ENCODE measurements at regions not wholly inside any gene's neighbourhood (a gene's known extent, or its start where the extent isn't known, plus 50 kb on each side); places are given as distances from the start of the nearest gene placed in this dataset.

DNA sequence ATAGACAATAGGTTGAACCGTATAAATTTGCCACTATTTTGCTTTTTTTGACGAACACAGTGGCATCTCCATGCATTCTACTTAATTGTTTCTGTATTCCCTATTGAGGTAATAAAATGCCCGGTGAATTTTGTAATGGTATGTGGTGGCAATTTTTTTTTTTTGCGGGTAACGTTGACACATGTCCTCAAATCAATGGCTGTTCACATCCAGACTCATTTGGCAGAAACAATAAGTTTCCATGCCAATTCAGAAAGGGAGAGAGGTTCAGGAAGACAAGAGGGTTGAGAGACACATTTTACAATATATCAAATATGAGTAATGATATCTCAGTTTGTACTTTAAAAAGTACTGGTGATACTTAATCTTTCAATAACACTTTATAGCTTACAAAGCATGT, 463.9 kb downstream of the WDR72 start:
- Histone ChIP-seq H3K9me2 (replicated peaks; ENCODE audit: insufficient read depth, low read length) (no peaks in the 10 kb centered on the region), H3K79me2 (ENCODE audit: insufficient read depth, low read length) (no peaks in the 10 kb centered on the region), H3K4me2 (ENCODE audit: low read depth, low read length, poor library complexity, severe bottlenecking) (no peak overlapping the region), H3K9me3 (ENCODE audit: insufficient read depth, low read length) (no peaks in the 10 kb centered on the region), H3F3A (ENCODE audit: insufficient read depth) (no peaks in the 10 kb centered on the region), H3K27ac (ENCODE audit: low read depth, low read length) (no peak overlapping the region), H4K20me1 (ENCODE audit: low read depth, low read length) (no peaks in the 10 kb centered on the region), H3K36me3 (ENCODE audit: low read length) (no peaks in the 10 kb centered on the region), H3K27me3 (ENCODE audit: low read length) (0 out of 2 replicates have a peak, but pooled peaks cover 2% of the 10 kb centered on the region), H3K9ac (ENCODE audit: low read length) (no peak overlapping the region), H3K4me3 (ENCODE audit: insufficient read depth, low read length, poor library complexity, severe bottlenecking) (no peak overlapping the region), H2AFZ (ENCODE audit: low read depth, low read length, severe bottlenecking) (no peak overlapping the region)
- TF ChIP-seq, protein P1, sequence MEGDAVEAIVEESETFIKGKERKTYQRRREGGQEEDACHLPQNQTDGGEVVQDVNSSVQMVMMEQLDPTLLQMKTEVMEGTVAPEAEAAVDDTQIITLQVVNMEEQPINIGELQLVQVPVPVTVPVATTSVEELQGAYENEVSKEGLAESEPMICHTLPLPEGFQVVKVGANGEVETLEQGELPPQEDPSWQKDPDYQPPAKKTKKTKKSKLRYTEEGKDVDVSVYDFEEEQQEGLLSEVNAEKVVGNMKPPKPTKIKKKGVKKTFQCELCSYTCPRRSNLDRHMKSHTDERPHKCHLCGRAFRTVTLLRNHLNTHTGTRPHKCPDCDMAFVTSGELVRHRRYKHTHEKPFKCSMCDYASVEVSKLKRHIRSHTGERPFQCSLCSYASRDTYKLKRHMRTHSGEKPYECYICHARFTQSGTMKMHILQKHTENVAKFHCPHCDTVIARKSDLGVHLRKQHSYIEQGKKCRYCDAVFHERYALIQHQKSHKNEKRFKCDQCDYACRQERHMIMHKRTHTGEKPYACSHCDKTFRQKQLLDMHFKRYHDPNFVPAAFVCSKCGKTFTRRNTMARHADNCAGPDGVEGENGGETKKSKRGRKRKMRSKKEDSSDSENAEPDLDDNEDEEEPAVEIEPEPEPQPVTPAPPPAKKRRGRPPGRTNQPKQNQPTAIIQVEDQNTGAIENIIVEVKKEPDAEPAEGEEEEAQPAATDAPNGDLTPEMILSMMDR (IDR thresholded peaks at IDR 0.05; ENCODE audit: insufficient read depth, low read length, poor library complexity, severe bottlenecking), result no peak
- no peak for TF ChIP-seq EZH2phosphoT487 (conservative IDR thresholded peaks at IDR 0.05; ENCODE audit: low read length)

DNA sequence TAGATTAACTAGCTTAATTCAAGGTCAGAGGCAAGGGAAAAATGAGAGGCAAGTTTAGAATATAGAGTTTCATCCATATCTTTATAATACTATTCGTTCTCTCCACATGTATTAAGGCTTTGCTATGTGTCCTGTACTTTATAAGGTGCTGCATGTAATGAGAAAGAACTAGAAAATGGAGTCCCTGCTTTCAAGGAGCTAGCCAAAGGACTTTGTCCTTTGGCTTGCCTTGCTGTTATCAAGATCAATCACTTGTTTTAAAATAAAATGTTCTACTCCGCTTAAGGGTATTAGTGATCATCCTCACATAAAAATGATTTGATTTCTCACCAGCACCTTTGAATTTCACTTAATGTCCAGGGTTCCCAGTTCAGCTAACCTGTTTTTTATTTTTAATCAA, 470.9 kb downstream of the WDR72 start:
- H3K36me3 ChIP-seq (ENCODE audit: low read length), result no peaks in the 10 kb centered on the region
- H3K9me2 ChIP-seq (replicated peaks; ENCODE audit: insufficient read depth, low read length), result no peaks in the 10 kb centered on the region
- no peaks in the 10 kb centered on the region for H3K79me2 ChIP-seq (ENCODE audit: insufficient read depth, low read length)
- H3K27me3 ChIP-seq (ENCODE audit: low read length), result 0 out of 2 replicates have a peak, but pooled peaks cover 2% of the 10 kb centered on the region
- no peak overlapping the region for H3K27ac ChIP-seq (ENCODE audit: low read depth, low read length)
- no peaks in the 10 kb centered on the region for H3K9me3 ChIP-seq (ENCODE audit: insufficient read depth, low read length)
- H2AFZ ChIP-seq (ENCODE audit: low read depth, low read length, severe bottlenecking), result no peak overlapping the region
- H3K4me3 ChIP-seq (ENCODE audit: insufficient read depth, low read length, poor library complexity, severe bottlenecking), result no peak overlapping the region
- no peaks in the 10 kb centered on the region for H4K20me1 ChIP-seq (ENCODE audit: low read depth, low read length)
- TF ChIP-seq, protein P1 (IDR thresholded peaks at IDR 0.05; ENCODE audit: insufficient read depth, low read length, poor library complexity, severe bottlenecking), result no peak
- no peak overlapping the region for H3K9ac ChIP-seq (ENCODE audit: low read length)
- no peak overlapping the region for H3K4me2 ChIP-seq (ENCODE audit: low read depth, low read length, poor library complexity, severe bottlenecking)
- no peaks in the 10 kb centered on the region for H3F3A ChIP-seq (ENCODE audit: insufficient read depth)

DNA sequence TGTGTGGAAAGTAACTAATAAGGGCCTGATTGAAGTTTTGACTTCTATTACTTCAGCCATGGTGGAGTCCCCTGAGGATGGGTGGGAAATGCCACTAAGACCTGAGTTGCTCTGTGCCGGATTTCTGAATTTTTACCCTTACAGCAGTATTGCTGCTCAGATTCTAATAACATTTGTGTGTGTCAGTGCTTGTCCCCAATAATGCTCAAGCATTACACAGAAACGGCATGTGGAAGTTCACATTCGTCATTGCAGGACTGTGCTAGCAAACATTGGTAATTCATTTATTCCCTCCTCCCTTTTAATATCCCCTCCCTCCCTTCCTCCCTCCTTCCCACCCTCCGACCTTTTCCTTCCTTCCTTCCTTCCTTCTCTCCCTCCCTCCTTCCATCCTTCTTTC, 484.5 kb upstream of the ONECUT1 start:
- Histone ChIP-seq H3K4me2 (ENCODE audit: low read depth, low read length, poor library complexity, severe bottlenecking) (no peak overlapping the region), H3F3A (ENCODE audit: insufficient read depth) (no peaks in the 10 kb centered on the region), H3K27me3 (ENCODE audit: low read length) (no peaks in the 10 kb centered on the region), H3K36me3 (ENCODE audit: low read length) (no peaks in the 10 kb centered on the region), H2AFZ (ENCODE audit: low read depth, low read length, severe bottlenecking) (no peak overlapping the region), H3K4me3 (ENCODE audit: insufficient read depth, low read length, poor library complexity, severe bottlenecking) (no peak overlapping the region), H4K20me1 (ENCODE audit: low read depth, low read length) (no peaks in the 10 kb centered on the region), H3K9me3 (ENCODE audit: insufficient read depth, low read length) (no peaks in the 10 kb centered on the region), H3K79me2 (ENCODE audit: insufficient read depth, low read length) (no peaks in the 10 kb centered on the region), H3K9ac (ENCODE audit: low read length) (no peak overlapping the region), H3K9me2 (replicated peaks; ENCODE audit: insufficient read depth, low read length) (no peaks in the 10 kb centered on the region), H3K27ac (ENCODE audit: low read depth, low read length) (no peak overlapping the region)
- TF ChIP-seq, protein P1 (IDR thresholded peaks at IDR 0.05; ENCODE audit: insufficient read depth, low read length, poor library complexity, severe bottlenecking), result no peak

DNA sequence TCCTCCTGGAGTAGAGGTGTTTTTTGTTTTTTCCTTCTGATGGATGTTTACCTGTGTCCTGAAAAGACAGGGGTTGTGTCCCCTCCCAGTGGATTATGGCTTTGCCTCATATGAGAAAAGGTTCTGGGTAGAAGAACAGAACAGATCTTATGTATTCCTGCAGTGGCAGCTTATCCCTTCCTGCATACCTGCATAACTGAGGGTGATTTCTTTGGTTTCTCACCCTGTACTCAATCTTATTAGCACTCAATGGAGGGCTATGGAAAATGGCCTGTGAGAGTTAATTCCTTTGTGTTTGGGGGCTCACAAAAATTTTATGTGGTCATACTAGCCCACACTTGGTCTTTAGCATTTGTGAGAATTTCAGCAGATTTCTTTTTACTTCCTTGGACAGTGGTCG, 482.0 kb upstream of the ONECUT1 start:
- Histone ChIP-seq H3K27me3 (ENCODE audit: low read length) (no peaks in the 10 kb centered on the region), H3K9ac (ENCODE audit: low read length) (no peak overlapping the region), H3K4me3 (ENCODE audit: insufficient read depth, low read length, poor library complexity, severe bottlenecking) (no peak overlapping the region), H2AFZ (ENCODE audit: low read depth, low read length, severe bottlenecking) (no peak overlapping the region), H3K9me3 (ENCODE audit: insufficient read depth, low read length) (no peaks in the 10 kb centered on the region), H3K36me3 (ENCODE audit: low read length) (no peaks in the 10 kb centered on the region), H3K79me2 (ENCODE audit: insufficient read depth, low read length) (no peaks in the 10 kb centered on the region), H4K20me1 (ENCODE audit: low read depth, low read length) (no peaks in the 10 kb centered on the region), H3K9me2 (replicated peaks; ENCODE audit: insufficient read depth, low read length) (no peaks in the 10 kb centered on the region), H3K27ac (ENCODE audit: low read depth, low read length) (no peak overlapping the region), H3F3A (ENCODE audit: insufficient read depth) (no peaks in the 10 kb centered on the region), H3K4me2 (ENCODE audit: low read depth, low read length, poor library complexity, severe bottlenecking) (no peak overlapping the region)
- TF ChIP-seq, protein P1 (IDR thresholded peaks at IDR 0.05; ENCODE audit: insufficient read depth, low read length, poor library complexity, severe bottlenecking), result no peak
- TF ChIP-seq EZH2phosphoT487 (conservative IDR thresholded peaks at IDR 0.05; ENCODE audit: low read length), result no peak

Measured in SU-DHL-6 (cell line).